IPS-20b (cell line): ENCODE measurements at regions not wholly inside any gene's neighbourhood (a gene's known extent, or its start where the extent isn't known, plus 50 kb on each side); places are given as distances from the start of the nearest gene placed in this dataset.
"Not testable (repeated sequence)": the region's sequence is repeated elsewhere in the genome, so short reads cannot be mapped to it uniquely, and the experiment has no call there.

Experiments
- H3K27ac ChIP-seq: one replicate; pipeline ENCODE4 v1.5.1; 2013; ENCODE audit warnings: low read length
- H3K27me3 ChIP-seq: 2 replicates; pipeline ENCODE4 v1.6.1; 2013; ENCODE audit warnings: mild to moderate bottlenecking, low read length, inconsistent platforms; ENCODE audit not compliant: insufficient read depth
- H3K36me3 ChIP-seq: 2 replicates; pipeline ENCODE4 v1.6.1; 2013; ENCODE audit warnings: low read depth, mild to moderate bottlenecking, inconsistent platforms, low read length, moderate library complexity; ENCODE audit not compliant: insufficient read depth
- H3K4me1 ChIP-seq: 2 replicates; pipeline ENCODE4 v1.6.1; 2013; ENCODE audit warnings: mild to moderate bottlenecking, control low read depth, inconsistent platforms, low read length, moderate library complexity; ENCODE audit not compliant: insufficient read depth
- H3K4me3 ChIP-seq: 2 replicates; pipeline ENCODE4 v1.5.1; 2013; ENCODE audit warnings: mild to moderate bottlenecking, low read length, inconsistent platforms
- H3K9ac ChIP-seq: 2 replicates; pipeline ENCODE4 v1.6.1; 2013; ENCODE audit warnings: low read depth, mild to moderate bottlenecking, inconsistent platforms, low read length, moderate library complexity
- H3K9me3 ChIP-seq: 2 replicates; pipeline ENCODE4 v1.6.1; 2013; ENCODE audit warnings: mild to moderate bottlenecking, low read depth, low read length, inconsistent platforms; ENCODE audit not compliant: insufficient read depth

GRCh38 chr12:112617153-112617505 lies 174.4 kb upstream of the RPH3A start:
- Histone ChIP-seq H3K4me1 (peaks cover 18% of the 10 kb centered on the region), H3K36me3 (no peaks in the 10 kb centered on the region), H3K27me3 (no peaks in the 10 kb centered on the region), H3K9me3 (no peaks in the 10 kb centered on the region), H3K4me3 (peak overlapping the region; percentile 56), H3K9ac (peak overlapping the region; percentile 49; the same call in 1 of the 2 replicates), H3K27ac (peak overlapping the region; percentile 4)

GRCh38 chr12:112627851-112628250 lies 163.7 kb upstream of the RPH3A start:
- Histone ChIP-seq H3K27me3 (no peaks in the 10 kb centered on the region), H3K36me3 (no peaks in the 10 kb centered on the region), H3K4me3 (no peak overlapping the region), H3K9ac (no peak overlapping the region), H3K27ac (no peak overlapping the region), H3K9me3 (no peaks in the 10 kb centered on the region; the same call in 1 of the 2 replicates), H3K4me1 (no peaks in the 10 kb centered on the region; the same call in 1 of the 2 replicates)

- not testable (repeated sequence) for H3K27me3 ChIP-seq, H3K27ac ChIP-seq, H3K9me3 ChIP-seq, H3K36me3 ChIP-seq, H3K9ac ChIP-seq, H3K4me1 ChIP-seq, H3K4me3 ChIP-seq
Measured at GRCh38 chr12:112631974-112632373, 159.6 kb upstream of the RPH3A start.

- Histone ChIP-seq H3K27ac (no peak overlapping the region), H3K9me3 (no peaks in the 10 kb centered on the region; the same call in 1 of the 2 replicates), H3K4me1 (no peaks in the 10 kb centered on the region), H3K36me3 (no peaks in the 10 kb centered on the region), H3K4me3 (no peak overlapping the region), H3K9ac (no peak overlapping the region), H3K27me3 (no peaks in the 10 kb centered on the region)
Measured at GRCh38 chr12:112635036-112635435, 156.5 kb upstream of the RPH3A start.

- H3K4me3 ChIP-seq = no peak overlapping the region
- no peak overlapping the region for H3K9ac ChIP-seq
- no peaks in the 10 kb centered on the region for H3K9me3 ChIP-seq
- H3K4me1 ChIP-seq = no peaks in the 10 kb centered on the region
- no peaks in the 10 kb centered on the region for H3K27me3 ChIP-seq
- H3K27ac ChIP-seq = no peak overlapping the region
- no peaks in the 10 kb centered on the region for H3K36me3 ChIP-seq
Measured at GRCh38 chr12:112638420-112638819, 153.1 kb upstream of the RPH3A start.

- Histone ChIP-seq H3K27ac (no peak overlapping the region), H3K27me3 (no peaks in the 10 kb centered on the region), H3K4me3 (no peak overlapping the region), H3K4me1 (no peaks in the 10 kb centered on the region), H3K36me3 (no peaks in the 10 kb centered on the region), H3K9ac (no peak overlapping the region), H3K9me3 (no peaks in the 10 kb centered on the region)
Measured at GRCh38 chr12:112645586-112645985, 146.0 kb upstream of the RPH3A start.

- Histone ChIP-seq H3K9me3 (no peaks in the 10 kb centered on the region), H3K4me1 (no peaks in the 10 kb centered on the region), H3K27ac (no peak overlapping the region), H3K27me3 (peaks cover 5% of the 10 kb centered on the region; the same call in 1 of the 2 replicates), H3K9ac (no peak overlapping the region), H3K36me3 (no peaks in the 10 kb centered on the region), H3K4me3 (no peak overlapping the region)
Measured at GRCh38 chr12:112656141-112656540, 135.4 kb upstream of the RPH3A start.

GRCh38 chr12:112664569-112664968 lies 127.0 kb upstream of the RPH3A start:
- no peaks in the 10 kb centered on the region for H3K9me3 ChIP-seq
- H3K4me1 ChIP-seq = no peaks in the 10 kb centered on the region
- H3K27ac ChIP-seq = no peak overlapping the region
- peaks cover 26% of the 10 kb centered on the region for H3K27me3 ChIP-seq
- no peak overlapping the region for H3K4me3 ChIP-seq
- H3K36me3 ChIP-seq = no peaks in the 10 kb centered on the region
- no peak overlapping the region for H3K9ac ChIP-seq

GRCh38 chr12:112665958-112666357 lies 125.6 kb upstream of the RPH3A start:
- peaks cover 24% of the 10 kb centered on the region for H3K27me3 ChIP-seq
- H3K27ac ChIP-seq = no peak overlapping the region
- no peak overlapping the region for H3K9ac ChIP-seq
- no peaks in the 10 kb centered on the region for H3K4me1 ChIP-seq
- H3K4me3 ChIP-seq = no peak overlapping the region
- H3K9me3 ChIP-seq = no peaks in the 10 kb centered on the region
- H3K36me3 ChIP-seq = no peaks in the 10 kb centered on the region

GRCh38 chr12:112671564-112671963 lies 120.0 kb upstream of the RPH3A start:
- Histone ChIP-seq H3K4me1 (peaks cover 4% of the 10 kb centered on the region; the same call in 1 of the 2 replicates), H3K9ac (no peak overlapping the region), H3K27ac (no peak overlapping the region), H3K36me3 (no peaks in the 10 kb centered on the region), H3K27me3 (peaks cover 9% of the 10 kb centered on the region), H3K9me3 (no peaks in the 10 kb centered on the region), H3K4me3 (no peak overlapping the region)

GRCh38 chr12:112674539-112674938 lies 117.0 kb upstream of the RPH3A start:
- Histone ChIP-seq H3K36me3 (no peaks in the 10 kb centered on the region), H3K9me3 (no peaks in the 10 kb centered on the region), H3K27me3 (no peaks in the 10 kb centered on the region), H3K4me1 (peaks cover 7% of the 10 kb centered on the region; the same call in 1 of the 2 replicates), H3K27ac (no peak overlapping the region), H3K9ac (no peak overlapping the region), H3K4me3 (no peak overlapping the region)

- no peak overlapping the region for H3K27ac ChIP-seq
- H3K27me3 ChIP-seq = 0 out of 2 replicates have a peak, but pooled peaks cover 4% of the 10 kb centered on the region
- no peak overlapping the region for H3K9ac ChIP-seq
- H3K4me3 ChIP-seq = no peak overlapping the region
- peaks cover 7% of the 10 kb centered on the region; the same call in 1 of the 2 replicates for H3K4me1 ChIP-seq
- H3K36me3 ChIP-seq = no peaks in the 10 kb centered on the region
- H3K9me3 ChIP-seq = no peaks in the 10 kb centered on the region
Measured at GRCh38 chr12:112676507-112676906, 115.0 kb upstream of the RPH3A start.
